NCI-H146 (cell line): ENCODE measurements at regions not wholly inside any gene's neighbourhood (a gene's known extent, or its start where the extent isn't known, plus 50 kb on each side); places are given as distances from the start of the nearest gene placed in this dataset.
A peak's percentile ranks its signal among the peaks of the same experiment; 100 is the strongest.

Experiments used
- DNase-seq: peaks from one replicate; lab custom pipeline; 2025; lab: John Stamatoyannopoulos, UW

DNA sequence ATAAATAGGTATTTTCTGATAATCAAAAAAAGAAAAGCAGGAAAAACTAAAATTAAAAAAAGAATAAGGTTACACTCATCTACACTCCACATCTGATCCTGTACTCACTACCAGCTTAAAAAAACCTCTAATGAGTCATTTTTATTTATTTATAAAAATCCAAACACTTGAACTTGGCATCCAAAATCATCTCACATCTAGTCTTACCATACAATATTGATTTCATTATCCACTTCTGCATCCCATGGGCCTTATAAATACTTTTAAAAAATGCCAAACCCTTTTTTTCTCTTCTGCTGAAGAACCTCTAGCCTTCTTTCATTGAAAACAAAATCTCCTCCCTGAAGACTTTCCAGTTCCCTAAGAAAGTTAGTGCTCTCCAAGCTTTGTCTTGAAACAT, 109.7 kb downstream of the TMTC3 start:
- DNase-seq, result no peak

DNA sequence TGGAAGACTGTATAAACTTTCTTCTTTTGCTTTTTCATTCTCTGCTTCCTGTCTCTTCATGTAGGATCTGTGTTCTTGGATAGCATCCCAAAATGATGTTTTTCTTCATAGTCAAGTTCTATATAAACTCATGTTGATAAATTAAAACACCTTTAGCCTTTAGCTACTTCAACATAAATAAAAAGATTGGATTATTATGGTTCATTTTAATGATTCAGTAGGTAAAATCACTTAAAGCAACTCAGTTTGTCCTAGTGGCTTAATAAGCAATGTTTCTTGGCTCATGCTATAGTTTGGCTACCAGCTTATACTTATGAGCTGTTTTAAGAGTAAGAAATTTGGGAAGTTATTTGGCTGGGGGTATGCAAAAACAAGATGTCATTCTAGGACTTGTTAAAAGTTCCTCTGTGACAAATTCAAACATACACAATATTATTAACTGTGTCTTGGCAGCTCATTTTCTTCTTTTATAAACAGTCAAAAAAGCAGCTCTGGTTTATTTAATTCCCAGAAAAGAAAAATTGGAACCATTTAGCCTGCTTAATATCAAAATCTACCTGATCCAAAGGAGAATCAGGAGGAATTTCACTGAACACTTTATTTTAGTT, 111.4 kb downstream of the TMTC3 start:
- DNase-seq, result no peak

DNA sequence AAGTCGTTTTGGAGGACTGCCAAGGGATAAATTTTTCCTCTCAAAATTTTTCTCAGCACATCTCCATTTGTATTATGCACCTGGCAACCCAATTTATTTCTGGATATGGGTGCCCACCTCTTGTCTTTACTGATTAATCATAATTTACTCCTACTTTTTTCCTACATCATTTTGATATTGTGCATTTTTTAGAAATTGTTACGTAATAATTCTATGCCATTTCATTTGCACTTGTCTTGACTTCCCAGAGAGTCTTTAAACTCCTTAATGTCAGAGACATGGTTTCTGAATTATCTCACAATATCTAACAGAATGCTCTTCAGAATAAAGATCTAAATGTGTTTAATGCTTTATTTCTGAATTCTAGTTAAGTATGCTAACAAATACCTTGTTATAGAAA, 113.1 kb downstream of the TMTC3 start:
- DNase-seq, result no peak

DNA sequence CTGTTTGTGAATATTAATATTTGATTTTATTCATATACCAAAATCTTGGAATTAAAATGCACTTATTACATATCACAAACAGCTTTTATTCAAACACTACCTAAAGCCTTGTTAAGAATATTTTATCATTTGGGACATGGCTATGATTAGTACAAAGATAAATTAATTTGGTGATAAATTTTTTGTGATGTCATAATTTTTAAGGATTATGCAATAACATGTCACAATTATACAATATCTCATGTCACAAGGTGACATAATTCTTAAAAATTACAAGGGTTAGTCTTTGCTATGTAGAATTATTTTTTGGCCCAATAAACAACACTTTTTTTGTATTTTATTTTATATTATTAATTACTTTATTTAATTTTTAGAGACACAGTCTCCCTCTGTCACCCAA, 113.7 kb downstream of the TMTC3 start:
- DNase-seq, result no peak

DNA sequence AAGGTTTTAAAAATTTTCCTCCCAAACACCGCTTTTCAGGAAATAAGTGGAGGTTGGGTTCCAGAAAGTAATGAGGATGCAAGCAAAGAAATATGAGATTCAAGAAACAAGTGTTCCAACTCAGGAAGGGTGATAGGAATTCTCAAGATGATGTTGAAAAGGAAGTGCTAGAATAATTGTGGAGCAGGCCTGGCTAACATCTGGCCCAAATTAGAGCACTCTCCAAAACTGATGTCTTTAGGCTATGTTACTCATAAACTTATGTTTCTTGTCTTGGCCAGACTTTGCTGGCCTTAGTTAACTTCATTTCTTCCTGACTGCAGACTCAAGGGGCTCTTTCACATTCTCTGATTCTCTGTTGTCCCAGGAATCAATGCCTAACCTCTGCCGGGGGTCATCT, 116.3 kb downstream of the TMTC3 start:
- DNase-seq, result no peak

DNA sequence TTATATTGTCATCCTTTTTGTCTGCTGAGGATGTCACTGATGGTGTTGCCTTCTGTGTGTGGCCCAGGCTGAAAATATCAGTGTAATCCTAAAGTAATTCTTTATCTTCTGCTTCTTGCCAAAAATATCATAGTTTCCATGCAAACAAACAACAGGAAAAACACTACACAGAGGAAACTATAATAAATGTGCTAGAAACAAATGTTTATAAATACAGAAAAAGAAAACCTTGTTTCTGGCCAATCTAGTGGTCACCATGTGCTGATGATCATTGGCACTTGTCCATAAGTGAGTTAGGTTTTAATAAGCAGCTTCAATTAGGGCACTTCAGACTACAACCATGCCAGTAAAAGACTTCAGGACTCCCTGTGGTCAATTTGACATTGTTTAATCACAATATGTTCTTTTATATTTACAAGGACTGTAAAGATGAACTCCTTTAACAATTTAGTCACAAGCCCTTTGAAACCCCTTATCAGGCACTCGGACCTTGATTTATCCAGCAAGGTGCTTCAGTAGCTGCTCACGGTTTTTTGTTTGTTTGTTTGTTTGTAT, 124.8 kb downstream of the TMTC3 start:
- peak; percentile 15 for DNase-seq

DNA sequence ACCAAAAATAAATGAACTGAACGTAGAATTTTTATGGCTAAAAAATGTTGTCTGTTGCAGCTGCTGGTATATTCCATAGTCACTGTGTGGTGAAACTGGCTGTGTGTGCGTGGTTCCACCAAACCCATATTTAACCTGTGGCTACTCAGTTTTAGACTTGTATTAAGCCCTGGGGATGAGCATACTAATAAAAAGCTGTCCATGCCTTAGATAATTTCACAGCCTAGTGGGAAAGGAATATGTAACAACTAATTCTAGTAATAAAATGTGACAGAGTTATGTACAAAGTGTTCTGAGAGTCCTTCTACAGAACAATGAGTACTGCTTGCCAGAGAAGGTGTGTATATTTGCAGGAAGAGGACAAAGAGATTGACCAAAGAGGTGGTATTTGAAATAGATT, 125.5 kb downstream of the TMTC3 start:
- DNase-seq, result no peak

DNA sequence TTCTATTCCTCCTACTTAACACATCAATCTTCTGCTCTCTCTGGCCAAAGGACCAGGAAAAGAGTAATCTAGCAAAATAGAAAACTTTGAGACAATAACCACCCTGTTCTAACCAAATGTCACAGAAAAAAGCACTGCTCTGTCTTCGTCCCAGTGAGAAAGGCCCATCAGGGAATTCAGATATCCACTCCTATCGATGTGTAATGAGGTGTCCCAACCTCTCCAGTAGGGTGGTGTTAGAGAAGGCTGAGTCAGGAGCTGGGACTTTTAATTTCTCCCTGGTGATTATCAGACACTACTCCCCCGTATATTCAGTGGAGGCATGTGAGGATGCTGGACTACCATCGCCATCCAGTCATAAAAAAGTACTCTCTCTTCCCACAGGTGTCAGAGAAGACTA, 130.3 kb downstream of the TMTC3 start:
- no peak for DNase-seq

DNA sequence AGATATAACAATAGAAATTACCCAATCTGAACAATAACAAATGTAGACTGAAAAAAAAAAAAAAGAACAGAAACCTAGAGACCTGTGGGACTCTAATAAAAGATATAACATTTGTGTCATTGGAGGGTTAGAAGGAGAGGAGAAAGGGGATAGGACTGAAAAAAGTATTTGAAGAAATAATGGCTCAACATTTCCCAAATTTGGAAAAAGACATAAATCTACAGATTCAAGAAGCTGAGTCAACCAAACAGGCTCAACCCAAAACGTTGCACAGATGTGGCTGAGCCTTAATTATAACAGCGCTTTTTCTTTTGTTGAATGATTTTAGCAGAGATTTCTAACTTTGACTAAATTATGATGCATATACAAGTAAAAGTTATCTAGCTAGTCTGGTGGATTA, 131.3 kb downstream of the TMTC3 start:
- no peak for DNase-seq

DNA sequence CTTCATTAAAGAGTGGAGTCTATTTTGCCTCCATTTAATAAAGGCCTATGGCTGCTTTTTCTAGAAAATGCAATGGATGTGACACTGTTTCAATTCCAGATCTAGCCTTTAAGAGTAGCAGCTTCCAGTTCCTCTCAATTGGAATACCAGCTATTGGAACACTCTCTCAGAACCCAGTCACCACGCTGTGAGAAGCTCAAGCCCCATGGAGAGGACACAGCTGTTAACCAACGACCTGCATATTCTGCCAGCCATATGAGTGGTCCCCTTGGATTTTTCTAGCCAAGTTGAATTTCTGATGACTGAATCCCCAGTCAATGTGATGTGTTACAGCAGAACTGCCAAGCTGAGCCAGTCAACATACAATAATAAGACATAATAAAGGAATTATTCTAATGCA, 131.8 kb downstream of the TMTC3 start:
- no peak for DNase-seq

DNA sequence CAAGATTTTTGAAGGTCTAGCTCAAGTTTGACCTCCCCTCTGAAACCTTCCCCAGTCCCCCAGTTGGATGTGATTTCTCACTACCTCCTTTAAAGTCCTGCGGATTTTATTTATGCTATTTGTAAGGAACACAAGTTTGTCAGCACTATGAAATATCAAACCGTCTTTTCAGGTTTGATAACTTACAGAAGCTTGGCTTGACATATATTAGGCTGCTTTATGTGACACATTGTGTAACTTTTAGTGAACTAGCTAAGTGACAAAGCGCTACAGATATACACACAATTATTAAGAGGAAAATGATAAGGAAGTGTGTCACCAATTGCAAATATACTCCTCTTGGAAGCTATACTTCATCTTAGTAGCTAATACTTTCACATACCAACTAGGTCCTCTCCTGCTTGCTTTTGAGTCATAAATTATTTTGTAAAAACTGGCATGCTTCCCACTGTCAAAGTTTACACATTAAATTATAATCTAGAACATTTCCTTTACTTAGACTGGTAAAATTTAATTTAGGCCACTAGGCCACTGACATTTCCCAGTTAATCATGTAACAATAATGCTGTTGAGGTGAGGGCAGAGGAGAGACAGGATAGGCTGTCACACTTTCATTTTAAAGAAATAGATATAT, 149.5 kb downstream of the TMTC3 start:
- DNase-seq, result no peak

DNA sequence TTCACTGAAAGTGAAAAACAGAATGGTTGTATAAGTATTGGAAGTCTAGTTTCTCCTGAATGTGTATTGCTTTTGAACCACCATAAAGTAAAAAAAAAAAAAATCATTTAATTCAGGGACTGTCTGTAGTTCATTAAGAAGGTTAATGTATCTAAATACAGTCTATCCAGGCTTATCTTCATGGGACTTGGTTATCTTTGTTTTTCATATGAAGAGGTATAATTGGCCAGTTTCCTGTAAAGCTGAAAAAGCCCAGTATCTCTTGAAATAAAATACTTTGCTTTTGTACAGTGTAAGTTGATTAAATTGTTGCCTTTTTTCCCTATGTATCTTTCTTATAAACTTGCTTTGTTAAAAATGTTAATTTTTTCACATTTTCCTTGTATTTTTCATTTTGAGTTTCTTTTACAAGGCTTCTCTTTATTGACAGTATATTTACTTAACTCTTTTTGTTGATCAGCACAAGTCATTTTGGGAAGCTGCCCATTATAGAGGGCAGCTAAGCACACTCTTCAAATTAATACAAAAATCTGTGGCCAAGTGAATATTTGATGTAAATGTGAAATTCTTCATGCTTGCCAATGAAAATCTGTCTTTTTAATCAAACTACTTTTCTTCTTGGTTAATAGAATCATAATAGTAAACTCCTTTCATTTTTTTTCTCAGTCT, 156.0 kb downstream of the TMTC3 start:
- no peak for DNase-seq

DNA sequence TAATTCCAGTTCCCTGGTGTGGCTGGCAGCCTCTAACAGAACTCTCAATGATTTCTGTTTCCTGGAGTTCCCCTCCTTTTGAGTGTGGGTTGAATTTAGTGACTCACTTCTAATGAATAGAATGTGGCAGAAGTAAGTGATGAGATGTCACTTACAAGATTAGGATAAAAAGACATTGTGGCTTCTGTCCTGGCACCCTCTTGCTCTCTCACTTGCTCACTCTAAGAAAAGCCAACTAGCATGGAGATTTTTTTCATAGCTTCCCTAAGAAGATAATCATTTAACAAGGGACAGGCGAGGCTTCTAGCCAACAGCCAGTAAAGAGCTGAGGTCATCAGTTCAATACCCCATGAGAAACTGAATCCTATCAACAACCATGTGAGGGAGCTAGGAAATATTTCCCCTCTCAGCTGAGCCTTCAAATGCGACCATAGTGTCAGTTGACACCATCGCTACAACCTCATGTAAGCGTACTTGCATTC, 156.7 kb downstream of the TMTC3 start:
- DNase-seq, result no peak

DNA sequence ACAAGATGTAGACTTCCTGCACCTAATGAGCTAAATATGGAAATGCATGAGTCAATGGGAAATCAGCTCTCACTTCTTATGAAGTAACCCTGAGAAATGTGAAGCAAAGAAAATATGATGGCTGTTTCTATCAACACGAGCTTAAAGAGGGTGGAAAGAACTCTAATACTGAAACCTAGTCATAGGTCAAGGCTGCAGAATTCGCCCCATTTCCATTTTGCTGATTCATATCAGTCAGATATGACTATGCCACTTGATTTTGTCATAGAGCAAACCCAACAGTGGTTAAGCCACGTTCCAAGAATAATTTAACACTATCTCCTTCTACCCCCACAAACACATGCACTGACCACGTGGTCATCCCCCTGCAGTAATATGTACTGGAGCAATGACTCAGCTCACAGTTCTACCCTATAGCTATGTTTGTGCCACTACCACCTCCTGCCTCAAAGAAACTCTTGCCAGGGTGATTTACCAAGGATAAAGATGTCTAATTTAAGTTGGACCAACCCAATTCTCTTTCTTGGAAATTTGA, 157.5 kb downstream of the TMTC3 start:
- no peak for DNase-seq

DNA sequence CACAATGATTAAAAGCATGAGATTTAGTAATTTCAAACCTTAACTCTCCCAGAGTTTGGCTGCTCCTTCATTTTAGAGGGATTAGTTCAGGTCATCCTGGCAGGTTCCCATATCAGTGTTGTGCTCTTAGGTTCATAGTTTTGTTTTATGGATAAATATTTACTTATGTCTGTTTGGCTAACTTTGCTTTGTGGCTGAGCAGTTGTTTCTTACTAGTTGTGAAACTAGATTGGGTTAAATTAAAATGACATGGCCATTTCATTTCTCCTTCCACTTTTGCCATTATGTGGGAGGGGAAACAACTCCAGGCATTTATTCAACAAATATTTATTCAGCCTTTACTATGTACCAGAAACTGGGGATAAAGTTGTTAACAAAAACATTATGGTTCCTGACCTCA, 158.8 kb downstream of the TMTC3 start:
- DNase-seq, result no peak

DNA sequence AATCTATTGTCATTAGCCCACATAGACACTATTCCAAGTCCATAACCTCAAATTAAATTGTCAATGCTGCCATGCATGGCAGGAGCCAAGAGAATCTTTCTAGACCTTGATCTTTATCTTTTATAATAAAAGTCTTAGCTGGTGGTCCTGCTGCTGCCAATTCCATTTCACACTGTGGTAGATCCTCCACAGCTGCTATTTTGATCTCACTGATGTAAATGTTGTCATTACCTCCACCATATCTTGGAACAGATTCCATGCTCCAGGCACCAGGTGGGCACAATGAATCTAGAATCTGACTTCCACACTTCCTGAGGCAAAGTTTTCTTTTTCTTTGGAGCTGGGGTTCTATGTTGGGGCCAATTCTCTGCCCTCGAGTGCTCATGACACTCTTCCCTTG, 161.2 kb downstream of the TMTC3 start:
- DNase-seq, result no peak

DNA sequence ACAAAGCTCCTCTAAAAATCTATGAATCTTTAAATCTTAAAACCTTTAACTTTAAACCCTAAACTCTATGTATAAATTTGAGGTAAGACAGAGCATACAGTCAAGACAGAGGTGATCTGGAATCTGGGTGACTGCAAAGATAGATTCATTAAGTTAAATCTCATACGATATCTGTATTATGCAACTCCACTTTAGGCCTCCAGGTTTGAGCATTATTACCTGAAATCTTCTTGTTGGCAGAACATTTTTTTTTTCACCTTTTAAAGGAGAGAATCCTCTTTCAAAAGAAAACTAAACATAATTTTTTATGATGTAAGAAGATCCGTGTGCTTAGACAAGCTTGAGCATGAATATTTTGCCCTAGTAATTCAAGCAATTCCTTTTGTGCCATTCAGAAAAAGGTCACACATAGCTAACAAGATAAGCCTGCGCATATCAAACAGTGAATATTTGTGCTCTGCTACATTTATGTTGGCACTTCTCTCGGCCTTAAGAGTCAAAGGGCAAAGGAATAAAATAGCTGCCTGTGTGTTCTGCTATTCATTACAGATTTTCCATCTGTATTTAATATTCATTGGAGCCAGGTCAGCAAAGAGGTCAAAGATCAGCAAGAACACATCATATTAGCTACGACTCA, 163.3 kb downstream of the TMTC3 start:
- DNase-seq, result peak; percentile 65

DNA sequence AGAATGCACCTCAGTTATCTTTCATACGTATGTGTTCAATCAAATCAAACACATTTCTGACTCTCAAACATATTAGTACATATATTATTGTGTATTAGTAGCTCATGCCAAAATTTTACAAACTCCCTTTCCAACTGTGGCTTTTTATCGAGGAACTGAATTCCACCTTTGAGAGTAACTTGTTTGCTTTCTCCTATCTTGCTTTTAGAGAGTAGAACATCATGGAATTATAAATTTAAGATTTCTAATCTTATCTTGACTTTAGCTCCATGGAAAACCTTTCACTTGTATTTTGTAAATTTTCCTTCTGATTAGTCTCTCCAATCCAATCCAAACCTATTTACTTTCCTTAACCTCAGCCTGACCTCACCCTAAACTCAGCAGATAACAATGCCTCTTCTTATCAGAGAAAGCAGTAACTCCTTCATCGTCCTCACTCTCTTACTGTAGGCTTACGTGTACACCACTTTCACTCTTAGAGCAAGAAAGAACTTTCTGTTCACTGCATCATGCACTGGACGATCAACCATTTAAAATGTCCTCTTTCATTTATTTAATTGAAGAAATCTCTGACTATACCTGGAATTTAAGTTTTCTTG, 164.5 kb downstream of the TMTC3 start:
- DNase-seq, result no peak

DNA sequence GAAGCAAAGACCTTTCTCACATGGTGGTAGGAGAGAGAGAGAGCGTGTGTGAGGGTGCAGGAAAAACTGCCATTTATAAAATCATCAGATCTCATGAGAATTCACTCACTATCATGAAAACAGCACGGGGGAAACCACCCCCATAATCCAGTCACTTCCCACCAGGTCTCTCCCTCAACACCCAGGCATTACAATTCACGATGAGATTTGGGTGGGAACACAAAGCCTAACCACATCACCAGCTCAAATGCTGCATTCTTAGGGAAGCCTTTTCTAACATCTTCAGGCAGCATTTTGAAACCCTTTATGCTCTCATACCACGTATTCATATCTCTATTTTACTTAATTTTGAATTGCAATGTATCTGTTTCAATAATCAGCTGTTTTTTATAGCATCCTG, 165.9 kb downstream of the TMTC3 start:
- no peak for DNase-seq

DNA sequence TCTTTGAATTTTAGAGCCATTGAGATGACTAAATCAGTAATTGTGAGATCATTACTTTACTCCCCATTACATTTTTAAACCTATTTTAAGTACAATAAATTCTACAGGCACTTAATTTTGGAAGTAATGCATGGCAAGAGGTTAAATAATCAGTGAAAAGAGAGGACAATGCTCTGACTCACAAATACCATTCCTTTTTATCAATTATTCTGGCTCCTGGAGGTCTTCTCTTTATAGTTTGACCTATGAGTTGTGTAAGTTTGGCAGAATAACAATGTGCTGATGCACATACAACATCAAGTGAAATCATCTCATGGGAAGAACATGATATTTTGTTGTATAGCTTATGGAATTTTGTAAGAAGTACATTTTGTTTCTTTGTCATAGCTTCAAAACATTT, 166.7 kb downstream of the TMTC3 start:
- DNase-seq, result no peak

DNA sequence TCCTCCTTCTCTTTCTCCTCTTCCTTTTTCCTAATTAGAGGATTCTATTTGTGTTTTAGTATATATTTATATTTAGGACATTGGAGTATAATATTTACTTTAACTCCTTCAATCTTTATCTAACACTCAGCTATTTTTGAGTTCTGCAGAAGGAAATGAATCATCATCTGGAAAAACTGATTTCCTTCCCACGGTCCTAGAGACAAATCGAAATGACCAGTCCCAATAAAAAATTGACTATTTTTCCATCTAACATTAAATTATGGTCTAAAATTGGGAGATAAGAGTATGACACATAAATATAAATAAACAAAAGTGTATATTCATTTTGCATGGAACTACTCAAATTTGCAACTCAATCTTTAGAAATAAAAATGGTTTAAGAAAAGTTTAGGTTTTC, 167.4 kb downstream of the TMTC3 start:
- DNase-seq, result no peak

DNA sequence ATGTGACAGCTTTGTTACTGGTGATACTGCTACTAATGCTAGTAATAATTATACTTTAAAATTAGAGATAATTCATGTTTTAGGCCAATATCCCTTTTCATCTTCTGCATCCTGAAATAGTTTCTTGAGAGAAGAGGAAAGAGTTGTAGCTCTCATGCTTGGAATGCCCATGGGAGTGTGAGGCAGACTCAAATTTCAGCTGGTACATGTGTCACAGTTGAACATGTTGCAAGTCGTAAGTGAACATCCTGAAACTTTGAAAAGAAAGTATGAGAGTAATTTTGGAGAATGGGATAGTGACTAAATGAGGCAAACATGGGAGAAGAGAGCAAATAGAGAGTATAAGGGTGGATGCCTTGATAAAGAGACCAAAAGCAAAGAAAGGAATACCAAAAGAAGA, 168.0 kb downstream of the TMTC3 start:
- no peak for DNase-seq
